Loucy (cell line): ENCODE measurements at regions not wholly inside any gene's neighbourhood (a gene's known extent, or its start where the extent isn't known, plus 50 kb on each side); places are given as distances from the start of the nearest gene placed in this dataset.

ENCODE experiments used
- H2AFZ ChIP-seq: fragments of 200-600 bp; sonication (generic); 2 replicates; pipeline ENCODE4 v1.6.0; 2016; ENCODE audit warnings: antibody characterized with exemption, mild to moderate bottlenecking, low read length, moderate library complexity
- H3F3A ChIP-seq: fragments of 200-600 bp; 2 replicates; pipeline ENCODE4 v1.6.0; 2016; ENCODE audit warnings: antibody characterized with exemption, low read depth, mild to moderate bottlenecking
- H3K27me3 ChIP-seq: fragments of 200-600 bp; sonication (generic); 2 replicates; pipeline ENCODE4 v1.6.1; 2014; ENCODE audit warnings: low read length, mild to moderate bottlenecking; ENCODE audit not compliant: insufficient read depth, poor library complexity, severe bottlenecking
- H3K36me3 ChIP-seq: fragments of 200-600 bp; sonication (generic); 2 replicates; pipeline ENCODE4 v1.6.1; 2016; ENCODE audit warnings: low read length; ENCODE audit not compliant: insufficient read depth
- H3K4me1 ChIP-seq: fragments of 200-600 bp; sonication (generic); 2 replicates; pipeline ENCODE4 v1.5.1; 2014; ENCODE audit warnings: low read length, mild to moderate bottlenecking; ENCODE audit not compliant: insufficient read depth, poor library complexity, severe bottlenecking
- H3K4me2 ChIP-seq: fragments of 200-600 bp; sonication (generic); 2 replicates; pipeline ENCODE4 v1.6.0; 2014; ENCODE audit warnings: antibody characterized with exemption, low read length, low read depth, mild to moderate bottlenecking; ENCODE audit not compliant: poor library complexity, severe bottlenecking
- H3K4me3 ChIP-seq: fragments of 200-600 bp; sonication (generic); 2 replicates; pipeline ENCODE4 v1.5.1; 2014; ENCODE audit warnings: low read length, mild to moderate bottlenecking, mixed read lengths; ENCODE audit not compliant: poor library complexity, severe bottlenecking
- H3K79me2 ChIP-seq: fragments of 200-600 bp; sonication (generic); 2 replicates; pipeline ENCODE4 v1.6.1; 2014; ENCODE audit warnings: low read length; ENCODE audit not compliant: insufficient read depth
- H3K9ac ChIP-seq: fragments of 200-600 bp; sonication (generic); 2 replicates; pipeline ENCODE4 v1.6.0; 2014; ENCODE audit warnings: mild to moderate bottlenecking, low read depth, low read length, moderate library complexity; ENCODE audit not compliant: poor library complexity, severe bottlenecking
- H3K9me2 ChIP-seq: fragments of 200-600 bp; sonication (generic); replicated peaks from 2 replicates; pipeline ENCODE4 v1.6.1; 2016; ENCODE audit warnings: low read depth, low read length, mixed read lengths
- H3K9me3 ChIP-seq: fragments of 200-600 bp; sonication (generic); 2 replicates; pipeline ENCODE4 v1.6.1; 2014; ENCODE audit warnings: mild to moderate bottlenecking, antibody characterized with exemption, low read length, low read depth; ENCODE audit not compliant: insufficient read depth
- H4K20me1 ChIP-seq: fragments of 200-600 bp; sonication (generic); 2 replicates; pipeline ENCODE4 v1.6.0; 2014; ENCODE audit warnings: antibody characterized with exemption, low read length, mild to moderate bottlenecking; ENCODE audit not compliant: insufficient read depth, poor library complexity, severe bottlenecking
- CTCF ChIP-seq: fragments of 200-600 bp; sonication (generic); conservative IDR thresholded peaks from 2 replicates; pipeline ENCODE4 v1.5.1; 2014; ENCODE audit warnings: mild to moderate bottlenecking, antibody characterized with exemption, low read length
- EZH2phosphoT487 ChIP-seq: fragments of 200-600 bp; IDR thresholded peaks from 2 replicates; pipeline ENCODE4 v1.6.1; 2018; ENCODE audit warnings: antibody characterized with exemption, mild to moderate bottlenecking, moderate library complexity, borderline replicate concordance

- H2AFZ ChIP-seq: no peak overlapping the region
- no peaks in the 10 kb centered on the region for H3K27me3 ChIP-seq
- no peak overlapping the region for H3K4me3 ChIP-seq
- H4K20me1 ChIP-seq: no peaks in the 10 kb centered on the region
- TF ChIP-seq EZH2phosphoT487 (no peak), CTCF (no peak)
- H3F3A ChIP-seq: no peaks in the 10 kb centered on the region
- H3K9ac ChIP-seq: no peak overlapping the region
- no peaks in the 10 kb centered on the region for H3K4me1 ChIP-seq
- no peak overlapping the region for H3K4me2 ChIP-seq
- no peaks in the 10 kb centered on the region for H3K9me2 ChIP-seq
- no peaks in the 10 kb centered on the region for H3K79me2 ChIP-seq
- no peaks in the 10 kb centered on the region for H3K9me3 ChIP-seq
- no peaks in the 10 kb centered on the region for H3K36me3 ChIP-seq
Measured at GRCh38 chr14:92264195-92264594, 58.8 kb upstream of the SLC24A4 start.

- H3K9ac ChIP-seq: no peak overlapping the region
- no peak overlapping the region for H2AFZ ChIP-seq
- H3K4me1 ChIP-seq: no peaks in the 10 kb centered on the region
- no peak overlapping the region for H3K4me2 ChIP-seq
- no peak for TF ChIP-seq EZH2phosphoT487
- no peak for TF ChIP-seq CTCF
- no peaks in the 10 kb centered on the region for H3K9me3 ChIP-seq
- H3K9me2 ChIP-seq: no peaks in the 10 kb centered on the region
- no peaks in the 10 kb centered on the region for H4K20me1 ChIP-seq
- no peaks in the 10 kb centered on the region for H3K27me3 ChIP-seq
- H3K4me3 ChIP-seq: no peak overlapping the region
- no peaks in the 10 kb centered on the region for H3K36me3 ChIP-seq
- H3F3A ChIP-seq: no peaks in the 10 kb centered on the region
- H3K79me2 ChIP-seq: no peaks in the 10 kb centered on the region
Measured at GRCh38 chr14:92266216-92266615, 56.7 kb upstream of the SLC24A4 start.
